H9 (cell line): ENCODE measurements at regions not wholly inside any gene's neighbourhood (a gene's known extent, or its start where the extent isn't known, plus 50 kb on each side); places are given as distances from the start of the nearest gene placed in this dataset.

ENCODE experiments used
- DNase-seq: peaks from one replicate; pipeline ENCODE4 v3.0.0-alpha.2; 2017
- H2AFZ ChIP-seq: one replicate; pipeline ENCODE4 v1.6.1; 2013; ENCODE audit warnings: mild to moderate bottlenecking, low read length, control low read depth, moderate library complexity
- H2AK5ac ChIP-seq: 2 replicates; pipeline ENCODE4 v1.6.1; 2013; ENCODE audit warnings: low read length, control low read depth, mixed read lengths; ENCODE audit not compliant: insufficient read length
- H2BK120ac ChIP-seq: one replicate; pipeline ENCODE4 v1.6.1; 2013; ENCODE audit warnings: low read depth, mild to moderate bottlenecking, low read length, control low read depth, inconsistent platforms; ENCODE audit not compliant: poor library complexity, severe bottlenecking
- H2BK12ac ChIP-seq: 2 replicates; pipeline ENCODE4 v1.6.1; 2013; ENCODE audit warnings: low read length, control low read depth, mixed read lengths, low read depth; ENCODE audit not compliant: insufficient read length
- H2BK15ac ChIP-seq: 2 replicates; pipeline ENCODE4 v1.6.1; 2013; ENCODE audit warnings: low read depth, low read length, control low read depth
- H2BK20ac ChIP-seq: one replicate; pipeline ENCODE4 v1.6.1; 2013; ENCODE audit warnings: low read depth, mild to moderate bottlenecking, low read length, control low read depth, inconsistent platforms; ENCODE audit not compliant: poor library complexity, severe bottlenecking
- H2BK5ac ChIP-seq: 2 replicates; pipeline ENCODE4 v1.6.1; 2013; ENCODE audit warnings: low read length, control low read depth, mixed read lengths; ENCODE audit not compliant: insufficient read length
- H3K14ac ChIP-seq: 2 replicates; pipeline ENCODE4 v1.6.1; 2013; ENCODE audit warnings: low read length, control low read depth; ENCODE audit not compliant: insufficient read depth
- H3K18ac ChIP-seq: 2 replicates; pipeline ENCODE4 v1.6.1; 2013; ENCODE audit warnings: low read depth, mild to moderate bottlenecking, mixed read lengths, low read length, control low read depth; ENCODE audit not compliant: insufficient read length
- H3K23ac ChIP-seq: 2 replicates; pipeline ENCODE4 v1.6.1; 2013; ENCODE audit warnings: low read length, control low read depth, mixed read lengths, low read depth; ENCODE audit not compliant: insufficient read length
- H3K23me2 ChIP-seq: 2 replicates; pipeline ENCODE4 v1.6.1; 2013; ENCODE audit warnings: low read depth, mild to moderate bottlenecking, mixed read lengths, low read length, control low read depth; ENCODE audit not compliant: insufficient read length, poor library complexity, severe bottlenecking
- H3K27ac ChIP-seq: 2 replicates; pipeline ENCODE4 v1.5.1; 2013; ENCODE audit warnings: low read length, control low read depth, mixed read lengths, low read depth; ENCODE audit not compliant: insufficient read length
- H3K27me3 ChIP-seq: 2 replicates; pipeline ENCODE4 v1.6.1; 2013; ENCODE audit warnings: low read length, control low read depth, inconsistent platforms; ENCODE audit not compliant: insufficient read depth
- H3K4ac ChIP-seq: 2 replicates; pipeline ENCODE4 v1.6.1; 2013; ENCODE audit warnings: low read depth, mild to moderate bottlenecking, control low read depth, inconsistent platforms, low read length, moderate library complexity
- H3K4me1 ChIP-seq: 2 replicates; pipeline ENCODE4 v1.6.1; 2013; ENCODE audit warnings: low read length, control low read depth, inconsistent platforms; ENCODE audit not compliant: insufficient read depth
- H3K4me2 ChIP-seq: 2 replicates; pipeline ENCODE4 v1.6.1; 2013; ENCODE audit warnings: low read length, control low read depth, mixed read lengths; ENCODE audit not compliant: insufficient read length, insufficient read depth
- H3K56ac ChIP-seq: 2 replicates; pipeline ENCODE4 v1.6.1; 2013; ENCODE audit warnings: low read depth, mild to moderate bottlenecking, mixed read lengths, low read length, control low read depth; ENCODE audit not compliant: insufficient read length
- H3K79me1 ChIP-seq: 2 replicates; pipeline ENCODE4 v1.6.1; 2013; ENCODE audit warnings: low read depth, mild to moderate bottlenecking, moderate library complexity, low read length, control low read depth, inconsistent platforms; ENCODE audit not compliant: insufficient read depth, poor library complexity, severe bottlenecking
- H3K79me2 ChIP-seq: 2 replicates; pipeline ENCODE4 v1.6.1; 2013; ENCODE audit warnings: low read length, control low read depth, inconsistent platforms; ENCODE audit not compliant: insufficient read depth
- H3K9ac ChIP-seq: 2 replicates; pipeline ENCODE4 v1.6.1; 2013; ENCODE audit warnings: low read length, control low read depth, mixed read lengths; ENCODE audit not compliant: insufficient read length; ENCODE audit errors: extremely low read depth
- H3K9me3 ChIP-seq: one replicate; pipeline ENCODE4 v1.6.1; 2013; ENCODE audit warnings: low read depth, low read length, inconsistent platforms; ENCODE audit not compliant: control insufficient read depth
- H3T11ph ChIP-seq: one replicate; pipeline ENCODE4 v1.6.1; 2013; ENCODE audit warnings: mild to moderate bottlenecking, low read length, control low read depth, inconsistent platforms
- H4K20me1 ChIP-seq: one replicate; pipeline ENCODE4 v1.6.1; 2013; ENCODE audit not compliant: control insufficient read depth, insufficient read length, insufficient read depth
- H4K5ac ChIP-seq: 2 replicates; pipeline ENCODE4 v1.6.1; 2013; ENCODE audit warnings: low read depth, mild to moderate bottlenecking, mixed read lengths, low read length, control low read depth; ENCODE audit not compliant: insufficient read length
- H4K8ac ChIP-seq: replicated peaks from 2 replicates; pipeline ENCODE4 v1.6.1; 2013; ENCODE audit warnings: low read length, control low read depth, mixed read lengths, low read depth; ENCODE audit not compliant: insufficient read length
- H4K91ac ChIP-seq: 2 replicates; pipeline ENCODE4 v1.6.1; 2013; ENCODE audit warnings: low read depth, mild to moderate bottlenecking, moderate library complexity, mixed read lengths, low read length, control low read depth; ENCODE audit not compliant: insufficient read length
- H3K27ac Mint-ChIP-seq, 3 experiments: 2 replicates in 2 of 3; 3 replicates in 1 of 3; pipeline ENCODE4 v1.8.0; 2020 to 2021; ENCODE audit warnings: mixed read lengths in 3 of 3, mild to moderate bottlenecking in 1 of 3, moderate library complexity in 1 of 3
- H3K27me3 Mint-ChIP-seq: 2 replicates; pipeline ENCODE4 v1.8.0; 2021; ENCODE audit warnings: low read depth, mild to moderate bottlenecking, moderate library complexity, mixed read lengths
- H3K36me3 Mint-ChIP-seq, 3 experiments: 2 replicates in 2 of 3; 3 replicates in 1 of 3; pipeline ENCODE4 v1.8.0; 2020 to 2021; ENCODE audit warnings: low read depth in 3 of 3, mixed read lengths in 3 of 3; ENCODE audit not compliant: insufficient read depth in 1 of 3
- H3K4me1 Mint-ChIP-seq, 2 experiments: 2 replicates each; pipeline ENCODE4 v1.8.0; 2020; ENCODE audit warnings: mixed read lengths in 2 of 2
- H3K4me3 Mint-ChIP-seq, 2 experiments: 2 replicates in 1 of 2; 3 replicates in 1 of 2; pipeline ENCODE4 v1.8.0; 2020 to 2021; ENCODE audit warnings: mild to moderate bottlenecking in 2 of 2, mixed read lengths in 2 of 2, moderate library complexity in 1 of 2
- H3K9me3 Mint-ChIP-seq, 2 experiments: 2 replicates in 1 of 2; 3 replicates in 1 of 2; pipeline ENCODE4 v1.8.0; 2020; ENCODE audit warnings: mild to moderate bottlenecking in 2 of 2, mixed read lengths in 2 of 2, moderate library complexity in 1 of 2
- CTCF ChIP-seq: fragments of 200-600 bp; sonication (generic); conservative IDR thresholded peaks from 3 replicates; pipeline ENCODE4 v1.8.0; 2021; ENCODE audit warnings: antibody characterized with exemption, mild to moderate bottlenecking
- WGBS: extraction: QIAGEN DNeasy Blood & Tissue Kit; methylation state at CpG from one replicate; pipeline ENCODE4 v1.1.7; 2013; ENCODE audit warnings: missing lambda C conversion rate, low lambda C conversion rate, mixed read lengths; ENCODE audit not compliant: insufficient read length; ENCODE audit errors: extremely low coverage; 5-methylcytosine and 5-hydroxymethylcytosine counted together

GRCh38 chr2:83475371-83475770 lies 983.7 kb downstream of the SUCLG1 start:
- no peak overlapping the region for H3K27ac Mint-ChIP-seq

More at GRCh38 chr2:83475371-83475770, 983.7 kb downstream of the SUCLG1 start:
- no peak for TF ChIP-seq CTCF
- no peaks in the 10 kb centered on the region for H3K9me3 ChIP-seq
- H2AFZ ChIP-seq = no peak overlapping the region
- WGBS = no CpG with 5 or more reads among the region's 2 CpGs
- H3K14ac ChIP-seq = no peak overlapping the region
- no peak overlapping the region for H2BK20ac ChIP-seq
- H3K4ac ChIP-seq = no peak overlapping the region
- H3K4me3 Mint-ChIP-seq = no peak overlapping the region
- no peak overlapping the region for H3K23ac ChIP-seq
- DNase-seq = no peak
- H3K36me3 Mint-ChIP-seq = no peaks in the 10 kb centered on the region
- H3T11ph ChIP-seq = no peak overlapping the region
- no peak overlapping the region for H3K18ac ChIP-seq
- H3K27me3 Mint-ChIP-seq = no peaks in the 10 kb centered on the region
- H3K27me3 ChIP-seq = no peaks in the 10 kb centered on the region
- peaks cover 3 to 5% of the 10 kb centered on the region in 2 experiments; a peak in 3 of 4 replicates for H3K4me1 Mint-ChIP-seq
- H3K79me1 ChIP-seq = no peaks in the 10 kb centered on the region
- no peak overlapping the region for H3K27ac ChIP-seq
- H2BK5ac ChIP-seq = no peak overlapping the region
- no peaks in the 10 kb centered on the region for H3K23me2 ChIP-seq
- H4K8ac ChIP-seq = no peak overlapping the region
- no peaks in the 10 kb centered on the region for H3K4me1 ChIP-seq
- no peak overlapping the region for H3K4me2 ChIP-seq
- H3K9me3 Mint-ChIP-seq = no peaks in the 10 kb centered on the region
- no peak overlapping the region for H2BK12ac ChIP-seq
- no peak overlapping the region for H2BK15ac ChIP-seq
- no peak overlapping the region for H2AK5ac ChIP-seq
- H3K79me2 ChIP-seq = no peaks in the 10 kb centered on the region
- no peak overlapping the region for H4K5ac ChIP-seq
- no peak overlapping the region for H4K91ac ChIP-seq
- no peak overlapping the region for H2BK120ac ChIP-seq
- H3K9ac ChIP-seq = no peak overlapping the region
- no peak overlapping the region for H3K56ac ChIP-seq
- no peaks in the 10 kb centered on the region for H4K20me1 ChIP-seq
